ENCODE measurements at regions not wholly inside any gene's neighbourhood (a gene's known extent, or its start where the extent isn't known, plus 50 kb on each side); places are given as distances from the start of the nearest gene placed in this dataset.

DNA sequence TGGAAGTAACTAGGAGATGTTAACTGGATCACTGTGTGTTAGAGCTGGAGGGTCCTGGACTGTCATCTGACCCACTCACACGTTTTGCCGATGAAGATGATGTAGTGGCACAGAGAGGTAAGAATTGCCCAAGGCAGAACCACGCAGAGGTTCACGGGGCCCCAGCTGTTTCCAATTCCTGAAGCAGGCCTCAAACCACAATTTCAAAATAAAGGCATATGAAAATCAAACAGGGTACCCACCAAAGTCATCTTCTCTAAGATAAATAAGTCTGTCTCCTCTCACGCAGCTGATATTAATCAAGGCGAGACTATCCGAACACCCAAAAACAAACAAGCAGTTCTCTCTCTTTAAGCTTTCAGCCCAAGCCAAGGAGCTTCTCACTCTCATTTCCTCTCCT is 113.3 kb upstream of the JCAD start:
- TF ChIP-seq, protein P1, sequence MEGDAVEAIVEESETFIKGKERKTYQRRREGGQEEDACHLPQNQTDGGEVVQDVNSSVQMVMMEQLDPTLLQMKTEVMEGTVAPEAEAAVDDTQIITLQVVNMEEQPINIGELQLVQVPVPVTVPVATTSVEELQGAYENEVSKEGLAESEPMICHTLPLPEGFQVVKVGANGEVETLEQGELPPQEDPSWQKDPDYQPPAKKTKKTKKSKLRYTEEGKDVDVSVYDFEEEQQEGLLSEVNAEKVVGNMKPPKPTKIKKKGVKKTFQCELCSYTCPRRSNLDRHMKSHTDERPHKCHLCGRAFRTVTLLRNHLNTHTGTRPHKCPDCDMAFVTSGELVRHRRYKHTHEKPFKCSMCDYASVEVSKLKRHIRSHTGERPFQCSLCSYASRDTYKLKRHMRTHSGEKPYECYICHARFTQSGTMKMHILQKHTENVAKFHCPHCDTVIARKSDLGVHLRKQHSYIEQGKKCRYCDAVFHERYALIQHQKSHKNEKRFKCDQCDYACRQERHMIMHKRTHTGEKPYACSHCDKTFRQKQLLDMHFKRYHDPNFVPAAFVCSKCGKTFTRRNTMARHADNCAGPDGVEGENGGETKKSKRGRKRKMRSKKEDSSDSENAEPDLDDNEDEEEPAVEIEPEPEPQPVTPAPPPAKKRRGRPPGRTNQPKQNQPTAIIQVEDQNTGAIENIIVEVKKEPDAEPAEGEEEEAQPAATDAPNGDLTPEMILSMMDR (conservative IDR thresholded peaks at IDR 0.05; ENCODE audit: low read length) = no peak
- H3K36me3 ChIP-seq (ENCODE audit: insufficient read depth, low read length) = no peaks in the 10 kb centered on the region
- no peak overlapping the region for H3K4me2 ChIP-seq (ENCODE audit: low read depth, low read length, poor library complexity, severe bottlenecking)
- H3F3A ChIP-seq (ENCODE audit: low read depth) = no peaks in the 10 kb centered on the region
- H3K9me3 ChIP-seq (ENCODE audit: insufficient read depth, low read depth, low read length) = no peaks in the 10 kb centered on the region
- H3K4me1 ChIP-seq (ENCODE audit: insufficient read depth, low read length, poor library complexity, severe bottlenecking) = no peaks in the 10 kb centered on the region
- H4K20me1 ChIP-seq (ENCODE audit: insufficient read depth, low read length, poor library complexity, severe bottlenecking) = no peaks in the 10 kb centered on the region
- no peaks in the 10 kb centered on the region for H3K27me3 ChIP-seq (ENCODE audit: insufficient read depth, low read length, poor library complexity, severe bottlenecking)
- no peak overlapping the region for H3K4me3 ChIP-seq (ENCODE audit: low read length, poor library complexity, severe bottlenecking)
- H2AFZ ChIP-seq (ENCODE audit: low read length) = no peak overlapping the region
- H3K79me2 ChIP-seq (ENCODE audit: insufficient read depth, low read length) = no peaks in the 10 kb centered on the region
- no peaks in the 10 kb centered on the region for H3K9me2 ChIP-seq (replicated peaks; ENCODE audit: low read depth, low read length)
- H3K9ac ChIP-seq (ENCODE audit: low read depth, low read length, poor library complexity, severe bottlenecking) = no peak overlapping the region

GRCh38 chr10:30172091-30172490 is 112.7 kb upstream of the JCAD start:
- Histone ChIP-seq H2AFZ (ENCODE audit: low read length) (no peak overlapping the region), H3K9me2 (replicated peaks; ENCODE audit: low read depth, low read length) (no peaks in the 10 kb centered on the region), H3K4me2 (ENCODE audit: low read depth, low read length, poor library complexity, severe bottlenecking) (no peak overlapping the region), H3K4me3 (ENCODE audit: low read length, poor library complexity, severe bottlenecking) (no peak overlapping the region), H3K9me3 (ENCODE audit: insufficient read depth, low read depth, low read length) (no peaks in the 10 kb centered on the region), H4K20me1 (ENCODE audit: insufficient read depth, low read length, poor library complexity, severe bottlenecking) (no peaks in the 10 kb centered on the region), H3F3A (ENCODE audit: low read depth) (no peaks in the 10 kb centered on the region), H3K27me3 (ENCODE audit: insufficient read depth, low read length, poor library complexity, severe bottlenecking) (no peaks in the 10 kb centered on the region), H3K4me1 (ENCODE audit: insufficient read depth, low read length, poor library complexity, severe bottlenecking) (no peaks in the 10 kb centered on the region), H3K9ac (ENCODE audit: low read depth, low read length, poor library complexity, severe bottlenecking) (no peak overlapping the region), H3K36me3 (ENCODE audit: insufficient read depth, low read length) (no peaks in the 10 kb centered on the region), H3K79me2 (ENCODE audit: insufficient read depth, low read length) (no peaks in the 10 kb centered on the region)
- TF ChIP-seq, protein P1 (conservative IDR thresholded peaks at IDR 0.05; ENCODE audit: low read length) = no peak
- no peak for TF ChIP-seq EZH2phosphoT487 (IDR thresholded peaks at IDR 0.05; ENCODE audit: borderline replicate concordance)

DNA sequence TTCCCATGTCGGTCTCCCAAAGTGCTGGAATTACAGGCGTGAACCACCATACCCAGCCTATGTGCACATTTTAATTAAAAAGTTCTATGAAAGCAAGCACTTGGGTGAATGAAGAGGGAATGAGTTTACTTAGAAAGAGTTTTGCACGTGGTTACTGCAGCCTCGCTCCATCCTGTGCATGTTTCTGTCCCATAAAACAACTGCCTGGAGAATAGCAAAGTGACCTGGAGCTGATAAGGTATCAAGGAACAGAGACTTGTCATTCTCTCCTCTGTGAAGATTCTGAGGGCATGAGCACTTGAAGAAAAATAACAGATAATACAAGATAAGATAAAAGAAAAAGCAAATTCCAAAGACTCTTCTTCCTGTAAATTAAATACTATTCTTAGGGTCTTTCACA is 112.2 kb upstream of the JCAD start:
- Histone ChIP-seq H4K20me1 (ENCODE audit: insufficient read depth, low read length, poor library complexity, severe bottlenecking) (no peaks in the 10 kb centered on the region), H3K9me3 (ENCODE audit: insufficient read depth, low read depth, low read length) (no peaks in the 10 kb centered on the region), H2AFZ (ENCODE audit: low read length) (no peak overlapping the region), H3F3A (ENCODE audit: low read depth) (no peaks in the 10 kb centered on the region), H3K27me3 (ENCODE audit: insufficient read depth, low read length, poor library complexity, severe bottlenecking) (no peaks in the 10 kb centered on the region), H3K4me2 (ENCODE audit: low read depth, low read length, poor library complexity, severe bottlenecking) (no peak overlapping the region), H3K4me1 (ENCODE audit: insufficient read depth, low read length, poor library complexity, severe bottlenecking) (no peaks in the 10 kb centered on the region), H3K79me2 (ENCODE audit: insufficient read depth, low read length) (no peaks in the 10 kb centered on the region), H3K9me2 (replicated peaks; ENCODE audit: low read depth, low read length) (no peaks in the 10 kb centered on the region), H3K4me3 (ENCODE audit: low read length, poor library complexity, severe bottlenecking) (no peak overlapping the region), H3K9ac (ENCODE audit: low read depth, low read length, poor library complexity, severe bottlenecking) (no peak overlapping the region), H3K36me3 (ENCODE audit: insufficient read depth, low read length) (no peaks in the 10 kb centered on the region)
- TF ChIP-seq, protein P1 (conservative IDR thresholded peaks at IDR 0.05; ENCODE audit: low read length) = no peak
- TF ChIP-seq EZH2phosphoT487 (IDR thresholded peaks at IDR 0.05; ENCODE audit: borderline replicate concordance) = no peak

Measured in Loucy (cell line).